Activated CD4-positive, alpha-beta T cell treated with anti-CD3 and anti-CD28 coated beads, Interleukin-2, Interleukin-6, amounts not matched to agents 100 ng/mL and 50 ng/mL, durations not matched to agents 16 hours and 8 hours (primary cell): ENCODE measurements at regions not wholly inside any gene's neighbourhood (a gene's known extent, or its start where the extent isn't known, plus 50 kb on each side); places are given as distances from the start of the nearest gene placed in this dataset.

Experiments used
- DNase-seq: peaks from one replicate; pipeline ENCODE4 v3.0.0-alpha.2; 2020

DNA sequence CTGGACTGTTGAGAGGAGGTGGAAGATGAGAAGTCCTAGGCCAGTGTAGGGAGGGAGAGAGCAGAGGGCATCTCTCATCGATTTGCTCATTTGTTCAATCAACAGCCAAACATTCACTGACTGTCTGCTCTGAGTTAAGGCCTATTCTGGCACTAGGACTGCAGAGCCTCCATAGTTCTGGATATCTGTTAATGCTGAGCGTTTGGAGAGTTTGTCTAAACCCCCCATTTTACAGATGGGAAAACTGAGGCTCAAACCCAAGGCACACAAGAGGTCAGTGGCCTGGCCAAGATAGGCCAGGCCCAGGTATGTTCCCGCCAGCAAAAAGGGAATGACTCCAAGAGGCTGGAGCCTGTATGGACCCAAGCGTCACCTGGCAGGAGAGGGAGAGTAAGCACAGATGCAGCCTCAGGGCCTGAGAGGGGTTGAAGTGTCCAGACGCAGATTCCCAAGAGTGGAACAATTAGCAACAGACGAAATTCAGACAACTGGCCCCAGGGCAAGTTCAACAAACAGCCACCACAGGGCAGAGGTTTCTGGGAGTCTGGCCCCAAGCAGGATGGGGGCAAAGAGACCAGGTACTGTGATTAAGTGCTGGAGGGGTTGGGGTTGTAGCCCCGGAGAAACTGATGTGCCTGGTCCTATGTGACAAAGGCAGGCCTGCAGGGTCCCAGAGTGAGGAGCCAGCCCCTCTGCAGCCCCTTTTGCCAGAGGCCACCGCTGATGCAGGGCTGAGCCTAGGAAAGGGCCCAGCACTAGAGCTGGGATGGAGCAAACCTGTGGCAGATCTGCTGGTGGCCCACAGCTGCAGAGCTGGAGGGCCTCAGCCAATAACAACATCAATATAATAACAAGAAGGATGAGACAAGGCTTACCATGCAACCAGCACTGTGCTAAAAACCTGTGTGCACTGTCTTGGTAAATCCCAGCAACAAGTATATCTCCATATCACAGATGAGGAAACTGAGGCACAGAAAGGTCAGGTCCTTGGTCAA, 245.1 kb upstream of the TLE3 start:
- DNase-seq, result no peak

DNA sequence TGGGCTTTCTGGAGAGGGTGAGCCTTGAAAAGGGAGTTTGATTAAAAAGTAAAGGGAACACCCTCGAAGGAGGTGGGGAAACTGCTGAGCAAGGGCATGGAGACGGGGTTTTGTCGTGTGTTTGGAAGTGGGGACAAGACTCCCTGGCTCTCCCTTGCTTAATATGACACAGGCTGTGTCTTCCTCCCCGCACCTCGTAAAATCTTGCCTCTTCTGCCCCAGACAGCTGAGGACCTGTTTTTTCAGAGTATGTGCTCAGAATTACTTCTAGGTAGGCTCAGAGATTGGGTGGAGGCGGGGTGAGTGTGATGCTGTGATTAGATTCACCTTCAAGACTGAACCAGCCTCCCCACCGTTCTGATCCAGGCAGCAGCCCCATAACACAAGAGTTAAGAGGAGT, 244.4 kb upstream of the TLE3 start:
- no peak for DNase-seq

DNA sequence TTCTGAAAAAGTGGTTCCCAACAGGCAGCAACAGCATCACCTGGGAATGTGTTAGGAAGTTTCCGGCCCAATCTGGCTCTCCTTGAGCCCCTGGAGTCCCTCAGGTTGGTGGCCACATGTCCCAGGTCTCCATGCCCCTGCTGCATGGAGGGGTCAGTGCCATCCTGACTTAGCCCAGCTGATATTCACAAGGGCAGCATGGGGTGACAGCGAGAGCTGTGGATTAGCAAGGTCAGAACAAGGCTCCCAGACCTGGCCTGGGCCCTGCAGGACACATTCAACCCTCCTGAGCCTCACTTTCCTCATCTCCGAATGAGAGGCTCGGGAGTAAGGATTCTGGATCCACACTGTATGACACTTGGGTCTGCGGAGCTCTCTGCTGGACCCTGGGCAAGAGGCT, 243.8 kb upstream of the TLE3 start:
- DNase-seq, result no peak

DNA sequence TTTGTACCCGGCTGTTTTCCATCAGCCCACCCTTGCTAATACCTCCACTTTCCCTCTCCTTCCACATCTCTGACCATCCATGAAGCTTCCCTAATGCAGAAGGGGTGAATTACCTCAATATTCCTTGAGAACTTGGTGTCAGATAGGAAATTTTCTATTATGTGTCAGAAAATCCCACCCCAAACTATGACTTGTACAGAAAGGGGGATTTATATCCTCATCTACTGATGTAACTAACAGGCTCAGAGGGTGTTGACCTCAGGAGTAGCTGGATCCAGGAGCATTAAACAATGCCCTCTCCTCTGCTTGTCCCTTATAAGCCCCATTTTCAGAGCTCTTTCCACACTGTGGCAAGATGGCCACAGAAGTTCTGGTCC, 242.8 kb upstream of the TLE3 start:
- DNase-seq, result no peak

DNA sequence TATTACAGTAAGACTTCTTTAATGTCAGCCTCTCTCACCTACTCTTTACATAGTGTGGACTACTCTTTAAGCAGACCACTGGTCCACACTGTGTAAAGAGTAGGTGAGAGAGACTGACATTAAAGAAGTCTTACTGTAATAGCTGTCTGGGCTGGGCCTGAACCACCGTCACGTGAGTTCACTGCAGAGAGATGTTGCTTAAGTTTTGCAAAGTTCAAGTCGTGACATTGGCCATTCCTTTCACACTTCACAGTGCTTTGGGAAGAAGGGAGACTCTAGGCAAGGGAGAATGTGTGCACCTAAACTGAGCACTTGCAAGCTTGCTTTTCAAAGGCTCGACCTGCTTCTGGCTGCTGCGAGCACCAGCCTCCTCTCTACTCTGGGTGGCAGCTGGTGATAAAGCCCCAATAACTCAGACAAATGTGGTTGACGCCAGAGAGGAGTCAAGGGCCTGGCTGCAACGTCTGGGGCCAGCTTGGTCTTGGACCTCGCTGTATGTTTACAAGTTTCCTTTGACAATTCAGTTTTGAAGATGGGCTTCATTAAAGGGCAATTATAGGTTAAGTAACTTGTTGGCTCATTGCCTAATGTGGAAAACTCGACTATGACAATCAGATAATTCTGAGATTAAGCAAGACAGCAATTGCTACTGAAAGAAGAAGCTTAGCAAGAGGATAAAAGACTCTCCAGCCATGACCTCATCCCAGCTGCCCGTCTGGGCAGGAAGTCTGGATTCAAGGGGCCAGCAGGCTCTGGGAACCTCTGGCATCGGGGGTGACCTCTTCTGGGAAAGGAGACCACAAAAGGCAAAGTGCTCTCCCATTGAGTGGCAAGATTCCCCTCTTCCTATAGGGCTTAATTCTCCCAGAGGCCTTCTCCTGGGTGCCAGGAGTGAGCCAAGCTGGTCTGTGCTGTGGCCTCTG, 242.1 kb upstream of the TLE3 start:
- DNase-seq, result no peak

DNA sequence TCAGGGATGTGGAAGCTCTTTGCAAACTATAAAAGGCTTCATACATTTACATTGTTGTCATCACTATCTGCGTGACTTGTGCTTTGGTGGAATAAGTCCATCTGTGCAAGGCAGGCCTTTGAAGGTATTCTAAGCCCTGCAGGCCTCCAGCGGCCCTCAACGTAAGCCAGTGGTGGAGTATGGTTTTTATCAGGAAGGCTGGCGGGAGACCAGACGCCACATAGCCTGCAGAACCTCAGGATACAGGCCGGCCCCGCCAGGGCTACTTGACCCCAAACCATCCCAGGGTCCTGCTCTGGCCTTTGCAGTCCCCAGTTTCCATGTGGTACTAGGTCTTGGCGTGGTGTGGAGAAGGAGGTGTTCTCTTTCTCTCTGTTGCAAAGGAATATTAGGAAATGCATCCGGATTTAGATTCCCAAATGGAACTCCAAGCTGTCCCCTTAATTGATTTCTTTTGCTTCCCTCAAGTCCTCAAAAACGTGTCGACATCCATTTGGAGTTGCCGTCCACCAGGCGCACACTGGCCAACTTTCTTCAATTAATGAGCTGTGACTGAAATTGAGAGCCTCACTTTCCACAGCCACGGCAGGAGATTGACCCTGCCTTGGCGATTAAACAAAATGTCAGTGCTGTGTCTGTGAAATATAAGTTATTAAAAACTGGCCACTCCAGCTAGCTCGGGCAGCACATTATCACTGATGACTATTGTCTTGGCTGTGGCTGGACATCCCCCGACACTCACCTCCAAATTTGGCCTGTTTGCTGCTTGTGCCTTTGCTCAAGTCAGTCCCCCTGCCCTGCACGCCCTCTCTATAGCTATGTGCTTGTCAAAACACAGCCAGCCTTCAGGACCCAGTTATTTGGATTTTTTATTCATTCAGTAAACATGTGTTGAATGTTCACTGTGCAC, 239.8 kb upstream of the TLE3 start:
- no peak for DNase-seq

DNA sequence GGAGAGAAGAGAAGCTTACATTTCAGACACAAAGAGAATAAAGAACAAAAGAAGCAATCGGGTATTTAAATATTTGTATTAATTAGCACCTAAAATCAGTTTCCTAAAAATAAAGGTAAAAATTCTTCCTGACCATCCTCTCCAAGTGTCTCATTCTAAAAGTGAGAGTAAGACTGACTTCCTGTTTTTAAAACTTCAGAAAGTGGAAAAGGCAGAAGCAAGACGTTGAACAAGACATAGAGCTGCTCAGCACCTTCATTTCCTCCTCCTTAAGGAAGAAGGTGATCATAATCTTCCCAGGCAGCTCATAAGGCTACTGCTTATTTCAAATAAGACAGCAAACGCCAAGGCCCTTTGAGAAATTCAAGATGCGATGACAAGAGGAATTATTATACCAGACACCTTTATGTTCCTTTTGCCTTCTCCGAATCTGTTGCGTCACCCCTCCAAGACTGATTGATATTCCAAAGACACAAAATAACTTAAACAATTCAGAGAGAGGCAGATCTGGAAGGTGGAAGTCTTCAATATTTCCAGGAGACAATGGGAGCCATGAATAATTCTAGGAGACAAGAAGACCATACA, 238.8 kb upstream of the TLE3 start:
- DNase-seq, result no peak

DNA sequence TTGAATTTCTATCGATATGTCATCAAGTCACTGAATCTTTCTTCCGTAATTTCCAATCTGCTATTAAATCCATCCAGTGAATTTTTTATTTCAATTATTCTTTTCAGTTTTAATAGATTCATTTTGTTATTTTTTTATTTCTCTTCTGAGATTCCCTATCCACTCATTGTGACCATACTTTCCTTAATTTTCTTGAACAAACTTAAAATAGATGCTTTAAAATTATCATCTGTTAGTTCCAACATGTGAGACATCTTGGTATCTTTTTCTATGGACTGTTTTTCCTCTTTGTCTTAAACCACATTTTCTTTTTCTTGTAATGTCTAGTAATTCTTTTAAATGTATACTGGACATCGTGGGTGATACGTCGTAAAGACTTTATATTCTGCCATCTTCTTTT, 236.6 kb upstream of the TLE3 start:
- no peak for DNase-seq

DNA sequence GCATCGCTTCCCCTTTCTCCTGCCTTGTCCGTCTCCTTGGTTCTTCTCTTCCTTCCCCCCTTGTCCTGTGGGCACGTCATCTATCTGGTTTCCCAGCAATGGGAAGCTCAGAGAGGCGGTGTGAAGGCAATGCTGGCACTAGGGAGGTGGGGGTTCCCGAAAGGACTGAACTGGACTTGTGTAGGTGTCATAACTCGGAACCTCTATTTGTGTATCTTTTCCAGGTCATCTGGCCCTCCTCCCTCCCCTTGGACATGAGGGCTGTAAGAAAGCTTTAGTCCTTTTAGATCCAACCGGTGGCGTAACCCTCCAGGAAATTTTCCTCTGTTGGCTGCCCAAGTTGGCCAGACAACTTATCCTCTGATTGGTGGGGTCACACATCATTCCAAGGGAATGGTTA, 231.5 kb upstream of the TLE3 start:
- DNase-seq, result no peak

DNA sequence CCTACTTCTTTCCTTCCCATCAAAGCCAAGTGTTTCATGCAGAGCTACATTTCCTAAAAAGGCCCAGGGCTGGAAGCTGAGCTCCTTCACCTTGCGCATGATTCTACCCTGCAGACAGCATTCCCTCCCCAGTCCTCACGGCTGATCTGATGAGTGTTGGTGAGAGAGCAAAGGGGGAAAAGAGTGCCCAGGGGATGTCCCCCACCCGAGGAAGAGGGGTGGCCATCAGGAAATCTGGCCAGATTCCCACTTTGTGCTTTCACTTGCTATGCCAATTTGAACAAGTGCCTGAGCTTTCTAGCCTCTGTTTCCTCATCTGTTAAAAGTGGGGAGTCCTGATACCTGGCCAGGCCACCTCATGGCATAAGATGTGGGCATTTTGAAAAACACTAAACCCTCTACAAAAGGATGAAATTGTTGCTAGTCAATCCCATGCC, 231.0 kb upstream of the TLE3 start:
- no peak for DNase-seq

DNA sequence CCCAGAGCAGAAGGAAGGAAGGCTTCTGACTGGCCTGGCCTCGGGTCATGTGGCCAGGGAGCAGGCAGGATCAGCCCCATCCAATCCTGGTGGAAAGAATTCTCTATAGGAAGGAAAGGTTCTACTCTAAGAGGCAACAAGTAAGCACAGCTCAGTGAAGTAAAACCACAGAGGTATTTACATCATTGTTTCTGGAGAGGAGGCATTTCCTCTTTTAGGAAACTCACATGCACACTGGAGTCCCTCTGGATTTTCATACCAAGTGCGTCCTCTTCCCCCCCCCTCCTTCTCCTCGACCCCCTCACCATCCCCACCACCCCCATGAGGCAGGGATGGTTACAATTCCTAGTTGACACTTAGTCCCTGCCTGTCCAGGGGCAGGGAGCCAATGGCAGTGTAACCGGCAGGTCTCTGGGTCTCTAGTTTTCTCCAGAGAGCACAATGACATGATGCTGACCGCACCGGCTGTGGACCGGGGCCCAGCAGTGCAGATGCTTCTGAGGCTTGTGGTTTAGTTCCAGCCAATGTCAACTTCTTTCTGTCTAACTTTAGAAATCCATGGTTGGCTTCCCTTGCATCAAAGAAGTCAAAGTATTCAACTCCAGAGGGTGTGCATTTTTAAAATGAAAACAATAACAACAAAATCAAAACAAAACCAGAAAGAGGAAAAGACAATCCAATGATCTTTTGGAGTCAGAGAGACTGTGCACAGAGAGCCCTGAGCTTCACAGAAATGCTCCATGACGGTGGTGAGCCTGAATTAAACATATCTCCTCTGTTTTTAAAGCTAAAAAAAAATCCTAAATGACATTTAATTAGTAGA, 230.3 kb upstream of the TLE3 start:
- DNase-seq, result no peak

DNA sequence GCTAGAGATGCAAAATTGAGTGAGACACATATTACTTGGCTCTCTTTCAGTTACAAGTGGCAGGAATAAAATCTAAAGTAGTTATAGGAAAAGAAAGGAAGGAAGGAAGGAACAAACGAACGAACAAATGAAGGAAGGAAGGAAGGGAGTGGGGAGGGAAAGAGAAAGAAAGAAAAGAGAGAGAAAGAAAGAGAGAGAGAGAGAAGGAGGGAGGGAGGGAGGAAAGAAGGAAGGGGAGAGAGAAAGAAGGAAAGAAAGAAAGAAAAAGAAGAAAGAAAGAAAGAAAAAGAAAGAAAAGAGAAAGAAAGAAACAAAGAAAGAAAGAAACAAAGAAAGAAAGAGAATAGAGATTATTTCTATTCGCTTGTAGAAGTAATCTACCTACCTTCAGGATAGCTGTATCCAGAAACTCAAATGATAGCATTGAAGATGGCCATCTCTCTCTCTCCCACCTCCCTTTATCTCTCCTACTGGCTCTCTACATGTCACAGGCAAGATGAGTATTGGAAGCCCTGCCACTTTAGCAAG, 229.7 kb upstream of the TLE3 start:
- DNase-seq, result no peak

DNA sequence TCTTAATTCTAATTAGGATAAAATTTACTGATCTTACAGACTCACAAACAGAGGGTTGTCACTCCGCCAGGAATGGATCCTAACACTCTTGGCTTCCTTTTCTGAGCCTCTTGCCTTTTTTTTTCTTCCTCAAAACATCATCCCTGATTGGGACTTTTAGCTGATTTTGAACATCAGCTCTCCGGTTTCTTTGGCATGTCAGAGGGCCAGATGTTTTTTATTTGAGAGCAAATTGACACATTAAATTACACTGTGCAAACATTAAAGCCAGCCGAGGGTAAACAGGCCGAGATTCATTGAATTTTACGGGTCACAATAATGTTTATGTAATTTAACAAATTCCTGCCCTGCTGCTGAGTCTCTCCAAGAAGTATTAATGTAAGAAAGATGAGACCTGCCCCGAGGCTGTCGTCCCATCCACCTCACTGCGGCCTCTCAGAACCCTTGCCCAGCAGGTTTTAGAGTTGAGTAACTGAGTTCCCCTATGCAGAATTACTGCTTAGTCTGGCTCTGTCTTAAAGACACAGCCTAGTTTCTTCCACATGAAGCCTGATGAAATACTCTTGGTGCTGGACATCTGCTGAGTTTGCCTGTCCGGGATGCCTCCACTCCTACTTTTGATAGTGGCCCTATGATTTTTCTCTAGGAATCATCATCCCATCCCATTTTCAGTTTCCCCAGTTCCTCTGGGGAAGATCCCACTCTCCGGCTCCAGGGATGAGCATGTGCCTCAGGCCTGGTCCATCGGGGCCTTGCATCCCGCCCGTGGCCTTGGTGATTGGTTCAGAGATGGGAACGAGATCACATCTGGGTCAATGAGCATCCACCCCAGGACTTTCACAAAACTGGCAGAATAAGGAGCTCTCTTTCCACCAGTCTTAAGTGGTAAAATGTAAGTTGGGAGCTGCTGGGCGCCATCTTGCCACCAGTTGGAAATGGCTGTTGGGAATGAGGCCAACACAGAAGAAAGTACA, 226.6 kb upstream of the TLE3 start:
- no peak for DNase-seq

DNA sequence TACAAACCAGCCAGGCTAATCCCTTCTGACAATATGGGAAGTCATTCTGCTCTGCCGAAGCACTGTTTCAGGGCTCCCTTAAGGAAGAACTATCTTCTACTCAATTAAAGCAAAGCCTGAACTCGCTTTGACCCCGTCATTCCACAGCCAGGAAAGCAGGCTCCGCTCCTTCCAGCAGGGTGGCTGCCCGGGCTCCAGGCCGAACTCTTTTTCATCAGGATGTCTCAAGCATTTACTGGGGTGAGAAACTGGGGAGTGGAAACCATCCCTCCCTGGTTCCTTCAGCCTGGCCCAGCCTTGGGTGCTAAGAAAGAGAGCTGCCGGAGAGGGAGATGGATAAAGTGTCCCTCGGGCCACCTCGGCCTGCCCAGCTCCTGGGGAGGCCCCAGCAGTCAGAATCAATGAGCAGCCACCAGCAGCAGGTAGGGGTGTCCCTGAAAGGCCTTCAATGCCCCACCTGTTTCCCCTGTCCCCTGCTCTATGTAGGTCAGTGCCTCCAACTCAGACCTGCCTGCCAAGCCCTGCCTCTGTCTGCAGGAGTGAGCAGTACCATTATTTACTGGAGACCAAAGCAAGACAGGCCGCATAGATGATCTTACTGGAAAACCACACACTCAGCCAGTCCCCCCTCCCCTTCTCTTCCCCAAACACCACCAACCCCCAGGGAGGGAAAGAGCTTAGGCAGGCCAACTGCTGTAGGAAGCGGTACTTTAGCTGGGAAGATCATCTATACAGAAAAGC, 225.6 kb upstream of the TLE3 start:
- DNase-seq, result no peak

DNA sequence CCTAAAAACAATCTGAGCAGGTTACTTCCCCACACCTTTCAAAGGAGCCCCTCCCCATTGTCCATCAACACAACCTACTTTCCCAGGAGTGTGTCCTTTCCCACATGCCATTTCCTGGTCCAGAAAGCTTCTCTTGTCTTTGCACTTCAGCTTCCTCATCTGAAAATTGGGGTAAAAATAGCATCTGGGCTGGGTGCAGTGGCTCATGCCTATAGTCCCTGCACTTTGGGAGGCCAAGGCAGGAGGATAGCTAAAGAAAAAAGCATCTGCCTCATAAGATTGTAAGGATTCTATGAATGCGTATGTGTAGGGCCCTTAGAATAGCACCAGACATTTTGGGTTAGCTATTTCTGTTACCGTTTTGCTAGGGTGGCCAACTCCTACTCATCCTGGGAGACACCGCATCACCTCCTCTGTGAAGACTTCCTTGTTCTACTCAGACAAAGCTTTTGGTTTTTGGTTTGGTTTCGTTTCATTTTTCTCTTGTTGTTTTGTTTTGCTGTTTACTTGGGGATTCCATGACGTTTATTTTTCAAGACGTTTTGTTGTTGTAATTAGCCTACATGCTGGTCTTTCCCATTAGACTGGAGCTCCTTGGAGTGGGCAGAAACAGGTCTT, 224.4 kb upstream of the TLE3 start:
- no peak for DNase-seq

DNA sequence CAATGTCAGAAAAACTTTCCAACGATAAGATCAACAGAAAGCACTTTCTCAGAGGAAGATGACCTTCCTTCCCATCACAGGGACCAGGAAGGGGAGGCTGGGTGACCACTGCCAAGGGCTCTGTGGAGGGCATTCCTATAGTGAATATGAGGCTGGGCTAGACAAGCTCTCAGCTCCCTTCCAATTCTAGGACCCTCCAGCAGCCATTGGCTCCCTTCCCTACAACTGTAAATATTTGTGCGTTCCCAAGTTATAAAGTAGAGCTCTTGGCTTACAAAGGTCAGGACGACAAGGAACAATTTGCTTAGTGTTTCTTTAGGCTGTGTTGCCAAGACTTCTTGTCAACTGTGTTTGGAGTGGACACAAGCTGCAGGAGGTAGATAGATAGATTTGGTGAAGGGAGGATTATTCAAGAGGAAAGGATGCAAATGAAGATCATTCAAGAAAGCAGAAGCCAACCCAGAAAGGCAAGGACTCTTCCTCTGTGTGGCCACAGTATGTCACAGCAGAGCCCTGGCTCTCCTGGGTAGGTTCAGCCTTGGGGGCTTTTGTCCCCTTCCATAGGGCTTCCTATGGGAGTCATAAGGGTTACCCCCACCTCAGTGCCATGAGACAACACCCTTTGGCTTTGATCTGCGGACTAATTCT, 223.6 kb upstream of the TLE3 start:
- no peak for DNase-seq

DNA sequence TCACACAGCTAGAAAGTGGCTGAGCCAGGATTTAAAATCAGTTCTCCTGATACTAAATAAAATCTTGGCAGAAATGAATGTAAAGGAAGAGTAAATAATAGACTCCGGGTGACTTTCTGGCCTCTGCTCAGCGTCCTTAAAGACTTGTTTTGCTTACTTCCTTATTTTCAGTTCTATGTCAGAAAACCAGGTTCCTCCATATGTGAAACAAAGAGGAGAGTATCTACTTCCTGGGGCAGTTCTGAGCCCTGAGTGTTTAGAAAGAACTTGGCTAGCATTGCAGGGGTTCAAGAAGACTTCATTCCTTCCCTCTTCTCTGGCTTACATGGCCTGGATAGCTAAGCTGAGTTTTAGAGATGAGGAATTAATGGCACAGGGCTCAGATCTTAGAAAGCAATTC, 222.8 kb upstream of the TLE3 start:
- no peak for DNase-seq

DNA sequence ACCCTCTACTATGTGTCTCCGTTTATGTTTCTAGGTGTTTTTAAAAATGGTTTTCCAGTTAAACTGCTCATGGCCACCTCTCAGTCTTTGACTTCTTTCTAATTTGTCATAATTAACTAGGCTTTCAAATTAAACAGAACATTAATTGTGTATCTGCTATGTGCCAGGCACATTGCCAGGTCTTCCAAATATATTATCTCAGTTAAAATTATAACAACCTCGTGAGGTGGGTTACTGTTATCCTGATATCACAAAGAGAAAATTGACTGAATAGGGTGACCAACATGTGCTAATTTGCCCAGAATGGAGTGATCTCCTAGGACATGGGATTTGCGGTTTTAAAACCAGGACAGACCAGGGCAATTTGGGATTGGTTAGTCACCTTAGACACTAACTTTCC, 222.4 kb upstream of the TLE3 start:
- no peak for DNase-seq
